ENCODE measurements at regions not wholly inside any gene's neighbourhood (a gene's known extent, or its start where the extent isn't known, plus 50 kb on each side); places are given as distances from the start of the nearest gene placed in this dataset.
"Not testable (repeated sequence)": the region's sequence is repeated elsewhere in the genome, so short reads cannot be mapped to it uniquely, and the experiment has no call there.

GRCh38 chr1:198809247-198809646 is 170.4 kb downstream of the PTPRC start:
- no peak for DNase-seq

- no peak for DNase-seq
Measured at GRCh38 chr1:198811449-198811848, 172.6 kb downstream of the PTPRC start.

- DNase-seq: no peak
Measured at GRCh38 chr1:198823626-198824025, 184.8 kb downstream of the PTPRC start.

- no peak for DNase-seq
Measured at GRCh38 chr1:198825254-198825653, 186.4 kb downstream of the PTPRC start.

- no peak for DNase-seq
Measured at GRCh38 chr1:198829356-198829755, 190.5 kb downstream of the PTPRC start.

GRCh38 chr1:198829944-198830343 is 191.1 kb downstream of the PTPRC start:
- no peak for DNase-seq

GRCh38 chr1:198830412-198830811 is 191.6 kb downstream of the PTPRC start:
- DNase-seq: no peak

- no peak for DNase-seq
Measured at GRCh38 chr1:198833706-198834503, 195.1 kb downstream of the PTPRC start.

- DNase-seq: no peak
Measured at GRCh38 chr1:198837278-198838021, 198.6 kb downstream of the PTPRC start.

- DNase-seq: no peak
Measured at GRCh38 chr1:198838022-198838342, 199.1 kb downstream of the PTPRC start.

- no peak for DNase-seq
Measured at GRCh38 chr1:198841477-198841876, 202.6 kb downstream of the PTPRC start.

GRCh38 chr1:198842686-198843085 is 203.8 kb downstream of the PTPRC start:
- no peak for DNase-seq

GRCh38 chr1:198845271-198845670 is 206.4 kb downstream of the PTPRC start:
- no peak for DNase-seq

GRCh38 chr1:198845851-198846250 is 207.0 kb downstream of the PTPRC start:
- DNase-seq: no peak

- DNase-seq: no peak
Measured at GRCh38 chr1:198846556-198846955, 207.7 kb downstream of the PTPRC start.

- no peak for DNase-seq
Measured at GRCh38 chr1:198848206-198848605, 209.4 kb downstream of the PTPRC start.

- DNase-seq: no peak
Measured at GRCh38 chr1:198848649-198849048, 209.8 kb downstream of the PTPRC start.

- no peak for DNase-seq
Measured at GRCh38 chr1:198849093-198849492, 210.3 kb downstream of the PTPRC start.

GRCh38 chr1:198850196-198850595 is 211.4 kb downstream of the PTPRC start:
- DNase-seq: no peak

GRCh38 chr1:198850966-198851365 is 212.1 kb downstream of the PTPRC start:
- DNase-seq: not testable (repeated sequence)

GRCh38 chr1:198856601-198857000 is 217.8 kb downstream of the PTPRC start:
- no peak for DNase-seq

- peak in 1 of 2 experiments; percentile 5 for DNase-seq
Measured at GRCh38 chr1:198858033-198858432, 219.2 kb downstream of the PTPRC start.

GRCh38 chr1:198860371-198860770 is 221.5 kb downstream of the PTPRC start:
- no peak for DNase-seq

- no peak for DNase-seq
Measured at GRCh38 chr1:198861636-198862035, 222.8 kb downstream of the PTPRC start.

GRCh38 chr1:198864695-198865094 is 225.9 kb downstream of the PTPRC start:
- no peak for DNase-seq

Measured in NCI-H187 (cell line).